Peyer's patch (tissue), 4 donors: ENCODE measurements at regions not wholly inside any gene's neighbourhood (a gene's known extent, or its start where the extent isn't known, plus 50 kb on each side); places are given as distances from the start of the nearest gene placed in this dataset.

ENCODE experiments used
- POLR2A ChIP-seq, 2 donors: fragments of 450-650 bp; IDR thresholded peaks; one replicate each; pipeline ENCODE4 v1.5.1; 2017; ENCODE audit warnings: antibody characterized with exemption in 2 of 2, mild to moderate bottlenecking in 2 of 2, moderate library complexity in 2 of 2
- TF ChIP-seq, protein P1 (sequence below), 6 experiments: fragments of 450-650 bp in 4 of 6; fragments of 200-600 bp in 2 of 6; sonication (generic) in 1 of 6; IDR thresholded peaks; one replicate each; pipeline ENCODE4 v1.5.1; 2017 to 2019; ENCODE audit warnings: antibody characterized with exemption in 6 of 6, mild to moderate bottlenecking in 3 of 6, moderate library complexity in 1 of 6

- TF ChIP-seq, protein P1, sequence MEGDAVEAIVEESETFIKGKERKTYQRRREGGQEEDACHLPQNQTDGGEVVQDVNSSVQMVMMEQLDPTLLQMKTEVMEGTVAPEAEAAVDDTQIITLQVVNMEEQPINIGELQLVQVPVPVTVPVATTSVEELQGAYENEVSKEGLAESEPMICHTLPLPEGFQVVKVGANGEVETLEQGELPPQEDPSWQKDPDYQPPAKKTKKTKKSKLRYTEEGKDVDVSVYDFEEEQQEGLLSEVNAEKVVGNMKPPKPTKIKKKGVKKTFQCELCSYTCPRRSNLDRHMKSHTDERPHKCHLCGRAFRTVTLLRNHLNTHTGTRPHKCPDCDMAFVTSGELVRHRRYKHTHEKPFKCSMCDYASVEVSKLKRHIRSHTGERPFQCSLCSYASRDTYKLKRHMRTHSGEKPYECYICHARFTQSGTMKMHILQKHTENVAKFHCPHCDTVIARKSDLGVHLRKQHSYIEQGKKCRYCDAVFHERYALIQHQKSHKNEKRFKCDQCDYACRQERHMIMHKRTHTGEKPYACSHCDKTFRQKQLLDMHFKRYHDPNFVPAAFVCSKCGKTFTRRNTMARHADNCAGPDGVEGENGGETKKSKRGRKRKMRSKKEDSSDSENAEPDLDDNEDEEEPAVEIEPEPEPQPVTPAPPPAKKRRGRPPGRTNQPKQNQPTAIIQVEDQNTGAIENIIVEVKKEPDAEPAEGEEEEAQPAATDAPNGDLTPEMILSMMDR (IDR thresholded peaks at IDR 0.05) = no peak
- no peak for TF ChIP-seq POLR2A (IDR thresholded peaks at IDR 0.05)
Measured at GRCh38 chr2:7432436-7432835, 515.2 kb downstream of the RNF144A start.
